C4-2B (cell line): ENCODE measurements at regions not wholly inside any gene's neighbourhood (a gene's known extent, or its start where the extent isn't known, plus 50 kb on each side); places are given as distances from the start of the nearest gene placed in this dataset.

ENCODE experiments used
- ZFX ChIP-seq: fragments of 450-650 bp; IDR thresholded peaks from 2 replicates; pipeline ENCODE4 v1.6.1; 2017
- TF ChIP-seq, protein P1 (sequence below): fragments of 450-650 bp; conservative IDR thresholded peaks from 2 replicates; pipeline ENCODE4 v1.5.1; 2017; ENCODE audit warnings: mild to moderate bottlenecking

DNA sequence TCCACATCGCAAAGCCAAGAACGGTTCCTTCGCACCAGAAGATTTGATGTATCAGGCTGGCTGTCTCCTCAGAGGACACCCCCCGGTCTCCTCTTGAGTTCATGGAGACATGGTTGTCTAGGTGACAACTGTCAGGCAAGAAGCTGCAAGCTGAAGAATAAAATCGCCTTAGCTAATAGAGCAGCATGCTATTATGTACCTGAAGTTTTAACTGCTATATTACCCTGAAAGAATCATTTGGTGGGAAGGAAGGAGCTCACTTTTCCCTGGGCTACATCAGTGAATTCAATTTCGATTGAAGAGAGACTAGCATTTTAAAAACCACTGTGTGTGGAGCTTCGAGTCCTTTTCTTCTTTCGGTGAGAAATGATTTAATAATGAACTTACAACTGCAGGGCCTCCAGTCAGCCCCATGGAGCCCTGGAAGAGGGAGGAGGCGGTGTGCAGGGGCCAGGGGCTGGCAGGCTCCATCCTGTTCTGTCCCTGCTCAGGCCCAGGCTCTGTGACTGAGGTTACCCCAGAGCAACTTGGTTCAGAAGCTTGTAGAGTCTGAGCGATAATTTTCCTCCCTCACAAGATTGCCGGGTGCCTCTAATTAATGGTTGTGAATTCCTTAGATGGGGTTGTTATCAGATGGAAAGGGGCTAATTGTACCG is 191.3 kb downstream of the MID1IP1 start:
- TF ChIP-seq, protein P1, sequence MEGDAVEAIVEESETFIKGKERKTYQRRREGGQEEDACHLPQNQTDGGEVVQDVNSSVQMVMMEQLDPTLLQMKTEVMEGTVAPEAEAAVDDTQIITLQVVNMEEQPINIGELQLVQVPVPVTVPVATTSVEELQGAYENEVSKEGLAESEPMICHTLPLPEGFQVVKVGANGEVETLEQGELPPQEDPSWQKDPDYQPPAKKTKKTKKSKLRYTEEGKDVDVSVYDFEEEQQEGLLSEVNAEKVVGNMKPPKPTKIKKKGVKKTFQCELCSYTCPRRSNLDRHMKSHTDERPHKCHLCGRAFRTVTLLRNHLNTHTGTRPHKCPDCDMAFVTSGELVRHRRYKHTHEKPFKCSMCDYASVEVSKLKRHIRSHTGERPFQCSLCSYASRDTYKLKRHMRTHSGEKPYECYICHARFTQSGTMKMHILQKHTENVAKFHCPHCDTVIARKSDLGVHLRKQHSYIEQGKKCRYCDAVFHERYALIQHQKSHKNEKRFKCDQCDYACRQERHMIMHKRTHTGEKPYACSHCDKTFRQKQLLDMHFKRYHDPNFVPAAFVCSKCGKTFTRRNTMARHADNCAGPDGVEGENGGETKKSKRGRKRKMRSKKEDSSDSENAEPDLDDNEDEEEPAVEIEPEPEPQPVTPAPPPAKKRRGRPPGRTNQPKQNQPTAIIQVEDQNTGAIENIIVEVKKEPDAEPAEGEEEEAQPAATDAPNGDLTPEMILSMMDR, result no peak
- TF ChIP-seq ZFX, result no peak
